ENCODE measurements at regions not wholly inside any gene's neighbourhood (a gene's known extent, or its start where the extent isn't known, plus 50 kb on each side); places are given as distances from the start of the nearest gene placed in this dataset.

DNA sequence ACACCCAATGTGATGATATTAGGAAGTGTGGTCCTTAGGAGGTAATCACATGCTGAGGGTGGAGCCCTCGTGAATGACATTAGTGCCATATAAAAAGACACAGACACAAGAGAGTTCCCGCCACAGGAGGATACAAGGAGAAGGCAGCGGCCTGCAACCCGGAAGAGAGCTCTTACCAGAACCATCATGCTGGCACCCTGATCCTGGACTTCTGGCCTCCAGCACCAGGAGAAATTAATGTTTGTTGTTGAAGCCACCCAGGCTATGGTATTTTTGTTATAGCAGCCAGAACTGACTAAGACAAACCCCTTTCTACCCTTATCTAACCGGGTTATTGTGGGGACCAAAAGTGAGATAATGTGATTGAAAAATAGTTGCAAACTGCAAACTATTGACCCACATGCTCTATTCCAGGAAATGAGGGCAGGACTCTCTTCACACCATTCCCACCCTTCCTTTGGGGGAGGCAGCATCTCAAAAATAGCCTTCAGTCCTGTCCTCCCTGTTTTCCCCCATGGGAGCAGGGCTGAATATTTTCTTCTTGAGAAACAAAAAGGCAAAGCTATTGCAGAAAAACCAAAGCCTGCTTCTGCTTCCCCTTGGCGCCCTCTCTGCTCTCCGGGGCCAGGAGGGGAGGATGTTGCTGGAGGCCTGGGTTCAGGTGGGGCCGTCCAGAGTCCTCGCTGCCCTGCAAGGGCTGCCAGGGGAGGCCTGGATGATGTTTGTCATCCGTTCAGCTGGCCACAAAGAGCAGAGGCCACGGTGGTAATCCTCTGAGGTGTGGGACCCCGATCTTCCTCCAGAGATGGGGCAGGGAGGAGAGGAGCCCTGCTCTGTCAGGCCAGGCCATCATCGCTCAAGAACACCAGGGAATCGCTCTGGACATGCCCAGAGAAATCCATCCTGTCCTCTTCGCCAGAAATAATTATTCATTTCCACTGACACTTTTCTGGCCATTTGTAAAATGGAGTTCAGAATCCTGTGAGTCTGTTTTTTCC, 73.8 kb upstream of the HAAO start:
- DNase-seq (ENCODE audit: low read depth, low spot score): no peak
- no peak overlapping the region for H3K4me3 ChIP-seq (ENCODE audit: low read length)

DNA sequence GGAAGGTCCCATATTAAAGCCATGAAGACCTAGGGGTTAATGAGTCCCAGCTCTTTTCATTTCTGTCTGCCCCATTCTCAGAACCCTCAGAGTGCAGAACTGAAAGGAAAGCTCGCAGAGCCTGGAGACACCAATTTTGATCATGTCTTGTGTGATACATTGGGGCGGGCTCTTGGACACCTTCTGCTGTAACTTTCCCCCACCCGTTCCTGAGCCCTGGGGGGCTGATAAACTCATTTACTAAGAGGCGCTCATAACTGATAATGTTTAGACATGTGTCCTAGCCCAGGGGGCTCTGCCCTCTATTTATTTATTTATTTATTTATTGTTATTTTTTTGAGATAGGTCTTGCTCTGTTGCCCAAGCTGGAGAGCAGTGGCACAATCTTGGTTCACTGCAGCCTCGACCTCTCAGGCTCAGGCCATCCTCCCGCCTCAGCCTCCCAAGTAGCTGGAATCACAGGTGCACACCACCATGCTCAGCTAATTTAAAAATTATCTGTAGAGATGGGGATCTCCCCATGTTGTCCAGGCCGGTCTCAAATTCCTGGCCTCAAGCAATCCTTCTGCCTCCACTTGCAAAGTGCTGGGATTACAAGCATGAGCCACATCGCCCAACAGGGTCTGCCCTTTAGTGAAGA, 72.4 kb upstream of the HAAO start:
- no peak overlapping the region for H3K4me3 ChIP-seq (ENCODE audit: low read length)
- no peak for DNase-seq (ENCODE audit: low read depth, low spot score)

DNA sequence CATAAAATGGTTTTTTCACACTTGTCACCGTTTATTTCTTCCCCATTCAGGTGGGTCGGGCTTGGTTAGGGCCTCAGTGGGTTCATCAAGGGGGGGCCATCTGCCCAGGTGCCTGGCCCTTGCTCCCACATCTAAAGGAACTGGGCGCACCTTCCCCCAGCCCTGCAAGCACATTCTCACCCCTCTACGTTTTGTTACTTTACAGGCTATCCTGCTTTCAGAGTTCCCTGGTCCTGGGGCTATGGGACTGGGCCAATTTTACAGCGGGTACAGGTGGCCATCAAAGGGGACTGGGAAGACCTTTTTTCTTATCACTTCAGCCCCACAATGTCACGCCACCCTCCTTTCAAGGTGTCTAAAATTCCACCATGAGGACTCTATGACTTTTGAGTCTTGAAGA, 71.8 kb upstream of the HAAO start:
- no peak for DNase-seq (ENCODE audit: low read depth, low spot score)
- no peak overlapping the region for H3K4me3 ChIP-seq (ENCODE audit: low read length)

DNA sequence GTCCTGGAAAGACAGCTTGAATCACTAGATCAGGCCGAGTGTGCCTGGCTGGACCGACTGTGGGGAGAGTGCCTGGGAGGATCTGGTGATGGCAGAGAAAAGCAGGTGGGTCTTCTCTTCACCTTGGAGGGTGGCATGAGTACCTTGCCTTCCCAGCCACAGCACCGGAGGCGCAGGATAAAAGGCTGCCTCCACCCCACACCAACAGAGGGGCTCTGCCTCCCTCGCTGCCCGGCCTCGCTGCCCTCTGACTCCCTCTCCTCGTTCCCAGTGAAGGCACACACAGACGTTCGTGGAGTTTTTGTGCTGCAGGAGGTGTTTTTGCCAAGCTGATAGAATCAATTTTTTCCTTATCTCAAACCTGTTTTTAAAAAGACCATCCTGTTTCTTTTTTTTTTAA, 71.4 kb upstream of the HAAO start:
- DNase-seq (ENCODE audit: low read depth, low spot score): no peak
- no peak overlapping the region for H3K4me3 ChIP-seq (ENCODE audit: low read length)

DNA sequence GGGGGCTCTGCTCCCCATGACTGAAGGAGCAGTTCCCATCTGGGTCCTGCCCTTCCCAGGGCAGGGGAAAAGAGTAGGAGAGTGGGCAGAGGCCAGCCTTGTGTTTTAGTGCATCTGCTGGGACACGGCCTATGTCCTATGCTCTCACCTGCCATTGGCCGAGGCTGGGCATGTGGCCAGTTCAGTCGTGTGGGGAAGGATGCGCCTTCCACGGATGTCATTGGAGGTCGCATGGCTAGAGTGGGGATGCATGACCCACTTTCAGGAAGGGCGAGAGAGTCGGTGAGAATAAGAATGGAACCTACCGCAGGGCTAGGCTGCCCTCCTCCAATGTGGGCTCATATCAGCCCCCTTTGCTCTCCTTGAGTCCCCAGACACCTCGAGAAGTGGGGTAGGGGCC, 70.9 kb upstream of the HAAO start:
- DNase-seq (ENCODE audit: low read depth, low spot score): no peak
- H3K4me3 ChIP-seq (ENCODE audit: low read length): no peak overlapping the region

DNA sequence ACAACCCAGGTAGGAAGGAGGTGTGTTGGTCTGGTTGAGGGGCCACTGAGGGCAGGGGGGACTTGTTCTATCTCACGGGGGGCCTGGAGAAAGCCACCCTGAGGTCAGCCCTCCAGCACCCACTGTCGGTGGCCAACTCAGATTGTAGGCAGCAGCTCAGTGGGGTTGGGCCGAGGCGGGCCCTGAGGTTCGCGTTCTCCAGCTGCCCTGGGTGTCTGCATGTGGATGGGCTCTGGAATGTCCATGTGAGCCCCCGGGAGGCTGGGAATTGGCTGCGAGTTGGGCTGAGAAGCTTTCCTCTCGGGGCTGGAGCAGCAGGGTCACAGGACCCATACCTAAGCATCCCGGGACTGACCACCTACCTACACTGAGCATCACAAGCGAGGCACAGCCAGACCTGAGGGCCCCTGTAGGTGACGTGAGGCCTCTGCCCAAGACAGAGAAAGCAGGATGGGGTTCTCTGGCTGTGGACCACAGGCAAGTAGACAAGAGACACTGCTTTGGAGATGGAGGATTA, 70.3 kb upstream of the HAAO start:
- H3K4me3 ChIP-seq (ENCODE audit: low read length): no peak overlapping the region
- DNase-seq (ENCODE audit: low read depth, low spot score): no peak

DNA sequence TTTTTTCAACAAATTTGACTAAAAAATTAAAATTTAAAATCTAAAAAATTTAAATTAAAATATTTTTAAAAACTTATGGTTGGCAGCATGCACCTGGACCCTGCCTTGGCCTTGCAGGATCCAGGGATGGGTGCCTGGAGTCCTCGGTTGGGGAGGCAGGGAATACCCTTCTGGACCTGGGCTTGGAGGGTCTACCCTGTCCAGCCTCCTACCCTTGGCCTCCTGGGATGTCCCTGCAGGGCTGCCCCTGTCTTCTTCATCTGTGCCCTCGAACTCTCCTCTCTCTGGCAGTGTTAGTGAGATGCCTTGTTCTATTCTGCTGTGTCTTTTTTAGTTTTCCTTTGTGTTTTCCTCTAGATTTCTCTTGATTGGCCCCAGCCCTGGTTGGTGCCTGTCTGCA, 68.9 kb upstream of the HAAO start:
- H3K4me3 ChIP-seq (ENCODE audit: low read length): no peak overlapping the region
- DNase-seq (ENCODE audit: low read depth, low spot score): no peak

DNA sequence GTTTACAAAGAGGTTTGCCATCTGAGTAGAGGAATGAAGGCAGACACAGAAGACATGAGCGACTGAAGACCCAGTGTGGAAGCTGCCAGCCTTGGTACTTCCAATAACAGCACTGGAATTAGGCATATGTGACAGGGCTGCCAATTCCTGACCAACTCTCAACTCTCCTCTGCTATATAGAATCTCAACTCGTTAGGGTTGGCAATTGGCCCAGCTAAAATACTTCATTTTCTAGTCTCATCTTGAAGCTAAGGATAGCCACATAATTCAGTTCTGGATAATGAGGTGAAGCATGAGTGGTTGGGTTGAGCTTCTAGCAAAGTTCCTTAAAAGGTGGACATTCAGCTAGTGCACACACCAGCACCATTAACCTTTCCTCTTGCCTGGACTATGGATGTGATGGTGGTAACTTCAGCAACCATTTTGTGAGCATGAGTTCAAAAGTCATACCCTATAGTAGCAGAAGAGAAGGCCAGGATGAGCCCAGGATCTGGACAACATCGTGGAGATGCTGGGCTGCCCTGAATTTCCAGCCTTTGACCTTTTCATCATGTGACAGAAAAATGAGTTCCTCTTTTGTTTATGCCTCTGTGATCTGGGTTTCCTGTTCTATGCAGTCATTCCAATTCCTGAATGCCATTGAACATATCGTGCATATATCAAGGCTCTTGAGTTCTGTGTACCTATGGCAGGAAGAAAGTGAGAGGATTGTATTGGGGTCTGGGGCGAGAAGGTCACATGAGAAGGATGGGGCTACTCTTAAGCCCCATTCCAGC, 68.1 kb upstream of the HAAO start:
- DNase-seq (ENCODE audit: low read depth, low spot score): no peak

DNA sequence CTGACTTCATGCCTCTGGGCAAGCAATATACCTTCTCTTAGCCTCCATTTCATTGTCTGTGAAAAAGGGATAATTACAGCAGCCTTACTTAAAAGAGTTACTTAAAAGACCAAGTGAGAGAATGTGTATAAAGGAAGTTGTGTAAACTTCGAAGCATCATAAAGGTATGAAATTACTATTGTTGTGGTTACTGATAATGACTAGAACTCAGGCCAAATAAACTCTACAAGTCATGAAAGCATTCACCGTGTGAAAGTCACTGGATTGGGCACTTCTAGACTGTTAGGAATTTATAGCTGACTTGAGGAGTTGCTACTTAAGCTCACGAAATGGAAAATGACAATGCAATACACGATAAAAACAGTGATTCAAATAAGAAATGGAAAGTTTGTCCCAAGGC, 67.4 kb upstream of the HAAO start:
- H3K4me3 ChIP-seq (ENCODE audit: low read length): no peak overlapping the region
- DNase-seq (ENCODE audit: low read depth, low spot score): no peak

More for the DNA sequence above, 68.1 kb upstream of the HAAO start:
- H3K4me3 ChIP-seq (ENCODE audit: low read length): no peak overlapping the region

DNA sequence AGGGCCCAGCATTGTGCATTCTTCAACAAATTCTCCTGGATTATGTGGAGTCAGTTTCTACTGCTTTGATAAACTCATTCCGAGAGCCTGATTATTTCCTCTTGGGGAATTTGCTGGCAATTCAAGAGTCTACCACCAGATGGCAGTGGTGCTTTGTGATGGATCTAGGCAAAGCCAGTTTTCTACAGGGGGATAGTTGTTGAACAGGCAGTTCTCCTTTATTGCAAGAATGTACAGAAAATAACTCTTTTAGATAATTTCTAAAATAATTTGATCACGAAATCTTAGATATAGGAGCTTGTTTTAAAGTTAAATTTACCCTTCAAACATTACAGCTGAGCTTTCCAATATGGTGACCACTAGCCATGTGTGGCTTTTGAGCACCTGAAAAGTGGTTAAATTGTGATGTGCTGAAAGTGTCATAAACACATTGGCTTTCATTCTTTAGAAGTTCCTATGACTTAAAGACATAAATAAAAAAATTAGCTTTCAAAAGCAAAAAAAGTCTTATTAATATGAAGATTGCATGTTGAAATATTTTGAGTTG, 66.7 kb upstream of the HAAO start:
- peak; percentile 38 for DNase-seq (ENCODE audit: low read depth, low spot score)
- H3K4me3 ChIP-seq (ENCODE audit: low read length): no peak overlapping the region

DNA sequence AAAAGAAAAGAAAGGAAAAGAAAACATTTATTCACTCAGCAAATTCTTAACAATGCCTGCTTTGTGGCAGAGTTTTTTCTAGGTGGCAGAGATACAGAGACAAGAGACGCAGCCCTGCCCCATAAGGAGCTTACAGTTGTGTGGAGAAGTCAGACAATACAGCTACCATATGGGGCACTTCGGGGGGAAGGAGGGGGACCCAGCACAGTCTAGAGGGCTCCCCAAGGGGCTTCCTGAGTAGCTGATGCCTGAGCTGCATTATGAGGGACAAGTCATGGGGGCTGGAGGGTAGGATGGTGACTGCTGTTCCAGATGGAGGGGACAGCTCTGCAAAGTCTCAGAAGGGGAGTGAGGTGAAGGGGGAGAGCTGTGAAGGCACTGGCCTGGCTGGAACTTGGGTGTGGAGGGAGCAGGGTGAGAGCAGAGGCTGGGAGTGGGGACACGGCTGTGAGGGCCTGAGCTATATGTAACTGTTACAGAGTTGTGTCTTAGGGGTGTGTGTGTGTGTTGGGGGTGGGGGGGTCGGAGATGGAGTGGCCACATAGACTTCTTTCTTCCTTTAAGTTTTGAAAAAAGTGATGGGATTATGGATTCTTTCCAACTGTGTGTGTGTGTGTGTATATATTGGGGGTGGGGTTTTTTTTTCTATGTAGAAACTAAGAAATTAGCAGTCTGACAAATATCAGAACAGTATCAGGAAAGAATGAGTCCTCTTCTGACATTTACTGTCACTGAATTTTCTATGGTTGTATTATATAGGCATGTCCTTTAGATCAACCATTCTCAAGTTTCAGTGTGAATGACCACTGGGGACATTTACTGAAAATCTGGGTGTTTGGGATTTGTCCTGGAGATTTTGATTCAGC, 66.0 kb upstream of the HAAO start:
- no peak overlapping the region for H3K4me3 ChIP-seq (ENCODE audit: low read length)
- no peak for DNase-seq (ENCODE audit: low read depth, low spot score)

DNA sequence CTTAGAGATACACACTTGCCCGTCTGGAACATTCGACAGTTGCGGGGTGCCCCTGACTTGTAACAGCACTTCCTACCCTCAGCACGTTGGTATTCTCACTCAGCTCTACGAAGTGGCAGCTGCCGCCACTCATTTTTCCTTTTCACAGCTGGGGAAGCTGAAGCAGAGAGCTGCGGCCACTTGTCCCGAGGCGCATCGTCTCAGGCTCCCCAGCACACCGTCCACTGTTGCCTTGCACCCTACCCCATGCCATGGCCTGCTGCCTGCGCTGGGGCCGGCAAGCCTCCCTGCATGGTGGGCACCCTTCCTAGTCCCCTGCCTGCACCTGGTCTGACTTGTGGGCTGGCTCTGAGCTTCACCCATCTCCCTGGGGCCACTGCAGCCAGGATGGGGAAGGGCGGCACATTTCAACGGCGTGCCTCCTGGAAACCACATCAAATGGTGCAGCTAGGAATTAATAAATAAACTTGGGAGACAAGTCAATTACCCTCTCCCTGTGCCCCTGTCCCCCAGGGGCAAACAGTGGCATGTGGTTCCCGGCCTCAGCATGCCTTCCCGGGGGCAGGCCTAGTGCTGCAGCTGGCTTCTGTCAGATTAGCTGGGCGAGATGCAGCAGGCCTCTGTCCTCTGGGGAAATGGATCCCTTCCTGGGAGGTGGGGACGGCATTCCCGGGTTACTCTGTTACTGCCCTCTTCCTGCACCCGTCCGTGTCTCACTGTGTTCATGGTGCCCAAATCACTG, 64.7 kb upstream of the HAAO start:
- no peak overlapping the region for H3K4me3 ChIP-seq (ENCODE audit: low read length)
- DNase-seq (ENCODE audit: low read depth, low spot score): no peak

DNA sequence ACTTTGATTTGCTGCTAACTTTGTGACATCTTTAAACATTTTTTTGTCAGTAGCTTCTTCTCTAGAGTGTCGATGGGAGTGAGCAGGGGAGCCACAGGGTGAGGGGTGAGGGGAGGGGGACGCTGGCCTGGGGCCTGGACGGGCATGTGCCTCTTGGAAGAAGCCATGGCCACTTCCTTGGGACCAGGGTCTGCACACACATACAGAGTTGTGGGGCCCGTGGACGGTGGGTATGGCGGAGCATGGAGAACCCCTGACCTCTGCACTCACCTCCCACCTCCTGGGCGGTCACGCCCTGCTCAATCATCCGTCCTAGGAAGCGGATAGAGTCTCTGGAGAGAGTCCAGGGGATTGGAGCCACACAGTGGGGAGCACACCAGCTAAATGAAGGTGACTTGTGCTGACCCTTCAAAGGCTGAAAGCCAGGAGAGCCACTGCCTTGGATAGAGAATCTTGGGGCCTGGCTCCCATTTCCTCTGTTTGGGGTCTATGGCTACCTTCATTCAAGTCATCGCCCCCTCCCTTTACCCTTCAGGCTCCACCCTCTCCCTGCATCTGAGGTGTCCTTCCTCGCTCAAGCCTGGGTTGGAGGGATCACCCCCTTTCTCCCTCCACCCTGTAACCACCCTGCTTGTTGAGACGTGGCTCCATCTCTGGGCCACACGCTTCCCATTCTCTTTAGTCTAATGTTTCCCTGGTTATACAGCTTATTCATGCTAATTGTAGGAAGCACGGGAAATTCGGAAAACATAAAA, 63.9 kb upstream of the HAAO start:
- DNase-seq (ENCODE audit: low read depth, low spot score): no peak
- no peak overlapping the region for H3K4me3 ChIP-seq (ENCODE audit: low read length)

DNA sequence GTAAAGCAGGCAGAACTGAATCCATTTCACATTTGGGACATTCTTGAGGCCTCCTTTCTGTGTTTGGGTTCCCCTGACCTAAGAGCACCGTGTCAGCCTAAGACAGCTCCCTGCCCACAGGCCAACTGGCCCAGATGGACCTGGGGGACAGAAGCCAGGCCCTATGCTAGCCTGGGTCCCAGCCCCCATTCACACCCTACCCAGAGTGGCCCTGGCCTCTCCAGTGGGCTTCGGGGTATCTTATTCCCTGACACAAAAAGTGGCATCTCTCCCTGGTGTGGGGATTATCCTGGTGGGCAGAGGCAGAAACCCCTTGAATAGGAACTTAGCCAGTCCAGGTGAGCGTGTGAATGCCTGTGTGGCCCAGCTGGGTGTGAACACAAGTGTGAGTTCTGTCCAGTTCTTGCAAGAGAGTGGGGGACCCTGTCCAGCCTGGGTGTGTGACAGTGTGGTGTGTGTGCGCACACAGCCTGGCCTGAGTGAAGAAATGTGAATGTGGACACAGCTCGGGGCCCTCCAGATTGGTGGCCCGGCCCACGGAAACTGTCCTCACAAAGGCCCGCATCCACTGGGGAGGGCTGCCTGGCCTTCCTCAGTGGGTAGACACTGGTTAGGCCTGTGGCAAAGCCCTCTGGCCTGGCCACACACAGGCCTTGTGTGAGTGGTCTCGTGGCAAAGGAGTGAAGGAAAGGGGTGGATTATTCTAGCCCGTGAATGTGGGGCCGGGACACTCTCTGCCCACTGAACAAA, 63.0 kb upstream of the HAAO start:
- DNase-seq (ENCODE audit: low read depth, low spot score): no peak
- no peak overlapping the region for H3K4me3 ChIP-seq (ENCODE audit: low read length)

DNA sequence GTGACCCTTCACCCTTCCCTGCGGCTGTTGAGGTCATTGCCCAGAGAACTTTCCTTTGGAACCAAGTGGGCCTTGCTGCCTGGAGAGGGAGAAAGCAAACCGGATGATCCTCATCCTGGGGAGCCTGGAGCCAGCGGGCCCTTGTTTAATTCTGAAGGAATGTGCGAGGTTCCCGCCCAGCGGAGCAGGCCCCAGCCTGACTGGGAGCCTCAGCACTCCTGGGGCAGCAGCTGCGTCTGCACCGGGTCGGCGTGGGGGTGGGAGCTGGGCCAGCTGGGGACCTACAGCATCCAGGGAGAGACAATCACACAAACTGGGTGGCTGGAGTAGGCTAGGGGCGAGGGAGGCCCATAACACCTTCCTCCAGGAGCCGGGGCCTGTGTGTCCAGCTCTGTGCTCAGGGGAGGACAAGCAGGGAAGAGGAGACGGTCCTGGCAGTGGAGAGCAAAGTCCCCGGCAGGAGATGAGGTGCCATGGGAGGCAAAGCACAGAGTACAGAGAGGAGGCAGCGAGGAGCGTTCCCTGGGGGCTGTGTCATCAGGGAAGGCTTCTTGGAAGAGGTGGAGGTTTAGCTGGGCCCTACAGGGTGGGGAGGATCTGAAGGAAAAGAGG, 61.9 kb upstream of the HAAO start:
- DNase-seq (ENCODE audit: low read depth, low spot score): no peak
- no peak overlapping the region for H3K4me3 ChIP-seq (ENCODE audit: low read length)

DNA sequence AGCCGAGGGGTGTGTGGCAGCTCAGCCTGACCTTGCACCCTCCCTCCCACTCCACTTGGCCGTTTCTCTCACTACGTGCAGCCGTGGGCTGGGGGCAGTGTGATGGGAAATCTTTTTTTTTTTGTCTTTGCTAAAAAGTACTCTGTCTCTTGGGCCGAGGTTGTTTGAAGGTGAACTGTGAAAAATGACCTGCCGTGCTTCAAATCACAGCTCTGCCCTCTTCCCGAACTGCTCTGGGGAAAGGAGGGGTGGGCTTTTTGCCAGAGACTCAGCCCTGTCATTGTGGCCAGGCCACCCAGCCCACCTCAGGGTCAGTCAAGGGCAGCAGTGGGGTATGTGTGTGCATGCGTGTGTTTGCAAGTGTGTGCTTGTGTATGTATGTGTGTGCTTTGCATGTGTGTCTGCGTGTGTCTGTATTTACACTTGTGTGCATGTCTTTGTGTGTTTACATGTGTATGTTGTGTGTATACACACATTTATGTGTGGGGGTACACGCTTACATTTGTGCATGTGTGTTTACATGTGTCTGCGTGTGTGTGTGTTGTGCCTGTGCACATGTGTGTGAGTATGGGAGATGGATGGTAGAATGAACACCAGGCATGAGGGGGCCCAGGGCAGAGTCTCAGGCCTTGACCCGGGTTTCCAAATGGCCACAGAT, 61.3 kb upstream of the HAAO start:
- no peak overlapping the region for H3K4me3 ChIP-seq (ENCODE audit: low read length)
- DNase-seq (ENCODE audit: low read depth, low spot score): no peak
